IMR-90 (cell line): ENCODE measurements at regions not wholly inside any gene's neighbourhood (a gene's known extent, or its start where the extent isn't known, plus 50 kb on each side); places are given as distances from the start of the nearest gene placed in this dataset.

Experiments
- ATAC-seq: fragments of 200-7000 bp; cut with Tn5 transposase; 2 replicates; pipeline ENCODE4 v1.9.1; 2020; ENCODE audit warnings: low read depth, mild to moderate bottlenecking, moderate library complexity
- BruUV-seq: library from RNA; stranded (reverse); fragments of 400-500 nt; replicated peaks from 2 replicates; lab custom pipeline; 2021; lab: Mats Ljungman, UMichigan
- CTCF ChIA-PET: fragments of 300-600 bp; formaldehyde crosslinking; extraction: SDS; loops from one replicate; lab custom pipeline; 2021; ENCODE audit warnings: antibody characterized with exemption; lab: Yijun Ruan, JAX
- POLR2A ChIA-PET: fragments of 300-600 bp; sonication (Branson Sonifier 250); formaldehyde crosslinking; loops from one replicate; lab custom pipeline; 2022; ENCODE audit warnings: antibody characterized with exemption; ENCODE audit not compliant: unreplicated experiment; lab: Charles Lee
- DNase-seq: peaks from one replicate; pipeline ENCODE4 v3.0.0; 2013
- H2AFZ ChIP-seq: replicated peaks from 2 replicates; pipeline ENCODE3; 2013; ENCODE audit warnings: low read length, mild to moderate bottlenecking; ENCODE audit not compliant: poor library complexity
- H2AK5ac ChIP-seq: 2 replicates; pipeline ENCODE4 v1.6.1; 2013; ENCODE audit warnings: low read depth, low read length, inconsistent platforms
- H2AK9ac ChIP-seq: replicated peaks from 2 replicates; pipeline ENCODE3; 2013; ENCODE audit warnings: mild to moderate bottlenecking, low read depth, low read length, moderate library complexity; ENCODE audit not compliant: poor library complexity
- H2BK120ac ChIP-seq: 2 replicates; pipeline ENCODE4 v1.6.1; 2013; ENCODE audit warnings: low read depth, low read length, inconsistent platforms
- H2BK15ac ChIP-seq: 3 replicates; pipeline ENCODE4 v1.6.1; 2013; ENCODE audit warnings: low read depth, low read length, inconsistent platforms
- H2BK20ac ChIP-seq: 2 replicates; pipeline ENCODE4 v1.6.1; 2013; ENCODE audit warnings: low read depth, mild to moderate bottlenecking, inconsistent platforms, low read length, moderate library complexity
- H2BK5ac ChIP-seq: 2 replicates; pipeline ENCODE4 v1.6.1; 2013; ENCODE audit warnings: mild to moderate bottlenecking, low read depth, low read length, inconsistent platforms; ENCODE audit not compliant: poor library complexity, severe bottlenecking
- H3K14ac ChIP-seq: replicated peaks from 2 replicates; pipeline ENCODE4 v1.6.1; 2013; ENCODE audit warnings: low read depth, low read length, inconsistent platforms
- H3K18ac ChIP-seq: 2 replicates; pipeline ENCODE4 v1.6.1; 2013; ENCODE audit warnings: low read depth, low read length, control low read depth
- H3K23ac ChIP-seq: 2 replicates; pipeline ENCODE4 v1.6.1; 2013; ENCODE audit warnings: low read depth, low read length, inconsistent platforms
- H3K27ac ChIP-seq: 2 replicates; pipeline ENCODE4 v1.5.1; 2013; ENCODE audit warnings: mild to moderate bottlenecking, control low read depth, low read length; ENCODE audit not compliant: insufficient read depth
- H3K27me3 ChIP-seq: 2 replicates; pipeline ENCODE4 v1.6.1; 2013; ENCODE audit warnings: low read length; ENCODE audit not compliant: control insufficient read depth, insufficient read depth
- H3K36me3 ChIP-seq: 2 replicates; pipeline ENCODE4 v1.6.1; 2013; ENCODE audit warnings: low read length, mixed read lengths; ENCODE audit not compliant: control insufficient read depth, insufficient read depth
- H3K4ac ChIP-seq: 2 replicates; pipeline ENCODE4 v1.6.1; 2013; ENCODE audit warnings: low read depth, low read length, inconsistent platforms
- H3K4me1 ChIP-seq: 2 replicates; pipeline ENCODE4 v1.6.1; 2013; ENCODE audit warnings: low read length, mixed read lengths; ENCODE audit not compliant: control insufficient read depth, insufficient read depth
- H3K4me2 ChIP-seq: 2 replicates; pipeline ENCODE4 v1.6.1; 2013; ENCODE audit warnings: low read depth, mild to moderate bottlenecking, control low read depth, low read length, moderate library complexity
- H3K4me3 ChIP-seq: 2 replicates; pipeline ENCODE4 v1.5.1; 2013; ENCODE audit warnings: low read depth, mild to moderate bottlenecking, control low read depth, low read length, moderate library complexity; ENCODE audit not compliant: insufficient read depth
- H3K56ac ChIP-seq: 2 replicates; pipeline ENCODE4 v1.6.1; 2013; ENCODE audit warnings: low read length, inconsistent platforms; ENCODE audit not compliant: insufficient read depth; ENCODE audit errors: extremely low read depth
- H3K79me1 ChIP-seq, 2 experiments: 2 replicates each; pipeline ENCODE4 v1.6.1; 2013; ENCODE audit warnings: low read length in 2 of 2, inconsistent platforms in 1 of 2, low read depth in 1 of 2
- H3K9ac ChIP-seq: 2 replicates; pipeline ENCODE4 v1.6.1; 2013; ENCODE audit warnings: low read depth, low read length, control low read depth
- H3K9me1 ChIP-seq: 2 replicates; pipeline ENCODE4 v1.6.1; 2013; ENCODE audit warnings: low read length, inconsistent platforms; ENCODE audit not compliant: insufficient read depth
- H3K9me3 ChIP-seq: 2 replicates; pipeline ENCODE4 v1.6.1; 2013; ENCODE audit warnings: low read length; ENCODE audit not compliant: control insufficient read depth, insufficient read depth
- H4K20me1 ChIP-seq: 2 replicates; pipeline ENCODE4 v1.6.1; 2013; ENCODE audit warnings: low read length, inconsistent platforms; ENCODE audit not compliant: insufficient read depth
- H4K5ac ChIP-seq: 2 replicates; pipeline ENCODE4 v1.6.1; 2013; ENCODE audit warnings: mild to moderate bottlenecking, low read depth, low read length, control low read depth
- H4K8ac ChIP-seq, 2 experiments: 2 replicates each; pipeline ENCODE4 v1.6.1; 2013; ENCODE audit warnings: low read depth in 2 of 2, low read length in 2 of 2, control low read depth in 1 of 2, inconsistent platforms in 1 of 2
- H4K91ac ChIP-seq: 2 replicates; pipeline ENCODE4 v1.6.1; 2013; ENCODE audit warnings: low read depth, low read length, inconsistent platforms; ENCODE audit not compliant: insufficient read depth
- BHLHE40 ChIP-seq: fragments of 150-350 bp; IDR thresholded peaks from 2 replicates; pipeline ENCODE4 v1.6.1; 2016; ENCODE audit warnings: mild to moderate bottlenecking, low read depth, low read length
- ELK1 ChIP-seq: fragments of 150-350 bp; IDR thresholded peaks from 2 replicates; pipeline ENCODE4 v1.6.1; 2016; ENCODE audit warnings: low read depth, mild to moderate bottlenecking, low read length, moderate library complexity, borderline replicate concordance
- MAZ ChIP-seq: IDR thresholded peaks from 2 replicates; pipeline ENCODE4 v1.6.1; 2012; ENCODE audit warnings: low read depth, mild to moderate bottlenecking, low read length, improper control_type of control experiment, moderate library complexity, borderline replicate concordance
- MXI1 ChIP-seq: IDR thresholded peaks from 2 replicates; pipeline ENCODE4 v1.6.1; 2012; ENCODE audit warnings: low read depth, mild to moderate bottlenecking, low read length, moderate library complexity, borderline replicate concordance
- RCOR1 ChIP-seq: IDR thresholded peaks from 2 replicates; pipeline ENCODE4 v1.6.1; 2012; ENCODE audit warnings: mild to moderate bottlenecking, low read length, improper control_type of control experiment; ENCODE audit not compliant: insufficient replicate concordance
- dilution Hi-C: fragments of 300-500 bp; cut with HindIII; formaldehyde crosslinking; loops from one replicate; pipeline ENCODE4 v1.14.3; 2018; ENCODE audit warnings: low sequenced_read_pairs; ENCODE audit not compliant: unreplicated experiment
- in situ Hi-C: fragments of 300-500 bp; cut with MboI; formaldehyde crosslinking; loops from 3 replicates; pipeline ENCODE4 v1.14.3; 2019; ENCODE audit warnings: low sequenced_read_pairs, inconsistent platforms, mixed read lengths
- intact Hi-C: fragments of 100-400 bp; cut with micrococcal nuclease; formaldehyde crosslinking; loops from 2 replicates; pipeline ENCODE4 v1.10.0; 2022

DNA sequence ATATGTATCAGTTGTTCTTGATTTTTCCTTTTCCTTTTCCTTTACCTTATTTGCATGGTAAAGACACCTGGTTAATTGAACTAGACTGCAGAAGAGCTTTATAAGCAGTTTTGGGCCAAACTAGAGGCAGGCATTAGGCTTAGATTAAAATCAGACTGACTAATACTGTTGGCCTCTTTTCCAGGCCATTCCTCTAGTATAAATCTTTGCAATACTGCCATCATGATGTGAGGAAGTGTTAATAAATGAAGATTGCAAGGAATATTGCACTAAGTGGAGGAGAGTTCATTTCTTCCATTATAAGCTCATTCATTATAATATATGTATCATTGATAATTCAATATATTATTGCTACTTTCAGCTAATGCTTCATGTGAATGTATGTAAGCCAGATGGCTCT, 163.8 kb downstream of the MMUT start:
- no peak for TF ChIP-seq ELK1
- no peak for TF ChIP-seq BHLHE40
- TF ChIP-seq MXI1 = no peak
- TF ChIP-seq MAZ = no peak
- no peak for TF ChIP-seq RCOR1
- dilution Hi-C loops = no loop called here

More for the DNA sequence above, 163.8 kb downstream of the MMUT start:
- no peaks in the 10 kb centered on the region for H3K9me1 ChIP-seq
- no peak overlapping the region for H2BK15ac ChIP-seq
- CTCF ChIA-PET = no interaction called here
- BruUV-seq = no TSS peak
- intact Hi-C loops (no loop called here), in situ Hi-C loops (no loop called here)
- H4K91ac ChIP-seq = no peak overlapping the region
- ATAC-seq (no peak), DNase-seq (no peak)
- no peak overlapping the region for H2BK120ac ChIP-seq
- no peak overlapping the region for H4K8ac ChIP-seq
- no peak overlapping the region for H3K56ac ChIP-seq
- no peak overlapping the region for H3K9ac ChIP-seq
- no peak overlapping the region for H3K27ac ChIP-seq
- H3K9me3 ChIP-seq = no peaks in the 10 kb centered on the region
- no peak overlapping the region for H3K4me2 ChIP-seq
- H2AK9ac ChIP-seq = no peak overlapping the region
- no peaks in the 10 kb centered on the region for H3K79me1 ChIP-seq
- no peak overlapping the region for H3K23ac ChIP-seq
- no peaks in the 10 kb centered on the region for H3K4me1 ChIP-seq
- H2BK5ac ChIP-seq = no peak overlapping the region
- no peak overlapping the region for H3K4me3 ChIP-seq
- POLR2A ChIA-PET = no interaction called here
- no peak overlapping the region for H3K18ac ChIP-seq
- H3K4ac ChIP-seq = no peak overlapping the region
- no peak overlapping the region for H3K14ac ChIP-seq
- H2BK20ac ChIP-seq = no peak overlapping the region
- no peak overlapping the region for H2AK5ac ChIP-seq
- no peaks in the 10 kb centered on the region for H4K20me1 ChIP-seq
- H3K36me3 ChIP-seq = no peaks in the 10 kb centered on the region
- H4K5ac ChIP-seq = no peak overlapping the region
- no peak overlapping the region for H2AFZ ChIP-seq
- H3K27me3 ChIP-seq = no peaks in the 10 kb centered on the region
